Cardiac muscle cell (in vitro differentiated cells and primary cell): ENCODE measurements at regions not wholly inside any gene's neighbourhood (a gene's known extent, or its start where the extent isn't known, plus 50 kb on each side); places are given as distances from the start of the nearest gene placed in this dataset.

ENCODE experiments used
- DNase-seq, 2 donors: peaks; one replicate each; pipeline versions ENCODE4 v3.0.0 to v3.0.0-alpha.2; 2010 to 2017; ENCODE audit warnings: low read depth in 1 of 2, low spot score in 1 of 2
- H3K27ac ChIP-seq: fragments of 200-600 bp; sonication (generic); 2 replicates; pipeline ENCODE4 v1.5.1; 2016
- H3K27me3 ChIP-seq: fragments of 200-600 bp; sonication (generic); 2 replicates; pipeline ENCODE4 v1.6.0; 2016; ENCODE audit warnings: control low read depth
- H3K36me3 ChIP-seq: fragments of 200-600 bp; sonication (generic); 2 replicates; pipeline ENCODE4 v1.5.1; 2016; ENCODE audit warnings: control low read depth
- H3K4me1 ChIP-seq: fragments of 200-600 bp; sonication (generic); 2 replicates; pipeline ENCODE4 v1.8.1; 2017; ENCODE audit warnings: low read depth, mild to moderate bottlenecking, mixed run types
- H3K4me3 ChIP-seq: fragments of 200-600 bp; sonication (generic); 2 replicates; pipeline ENCODE4 v1.5.1; 2016; ENCODE audit warnings: mild to moderate bottlenecking
- H3K9me3 ChIP-seq: fragments of 200-600 bp; sonication (generic); 2 replicates; pipeline ENCODE4 v1.5.1; 2017; ENCODE audit warnings: low read depth, mild to moderate bottlenecking, control low read depth
- CTCF ChIP-seq: IDR thresholded peaks from 2 replicates; pipeline ENCODE4 v1.5.1; 2012; ENCODE audit warnings: low read depth, mild to moderate bottlenecking, low read length

- Histone ChIP-seq H3K27me3 (no peaks in the 10 kb centered on the region), H3K4me1 (peaks cover 18% of the 10 kb centered on the region), H3K36me3 (no peaks in the 10 kb centered on the region), H3K27ac (no peak overlapping the region), H3K4me3 (no peak overlapping the region), H3K9me3 (no peaks in the 10 kb centered on the region)
- no peak for DNase-seq
- TF ChIP-seq CTCF, result no peak
These were observed 133.0 kb upstream of the LMCD1 start for GRCh38 chr3:8368598-8368997.

DNA sequence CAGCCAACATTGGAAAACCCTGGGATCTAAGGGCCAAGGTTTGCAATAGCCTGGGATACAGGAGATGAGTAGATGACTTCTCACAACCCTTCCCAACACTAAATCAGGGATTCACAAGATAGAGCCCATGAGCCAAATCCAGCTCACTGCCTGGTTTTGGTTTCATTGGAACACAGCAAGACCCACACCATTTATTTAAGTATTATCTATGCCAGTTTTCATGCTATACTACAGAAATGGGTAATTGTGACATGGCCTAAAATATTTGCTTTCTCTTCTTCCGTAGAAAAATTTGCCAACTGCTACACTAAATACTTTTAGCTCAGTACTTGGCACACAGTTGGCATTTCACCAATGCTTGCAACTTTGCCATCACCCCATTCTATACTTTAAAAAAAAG lies 132.0 kb upstream of the LMCD1 start:
- H3K27ac ChIP-seq, result no peak overlapping the region
- no peaks in the 10 kb centered on the region for H3K27me3 ChIP-seq
- H3K9me3 ChIP-seq, result no peaks in the 10 kb centered on the region
- H3K36me3 ChIP-seq, result no peaks in the 10 kb centered on the region
- no peak for TF ChIP-seq CTCF
- DNase-seq, result no peak
- no peak overlapping the region for H3K4me3 ChIP-seq
- H3K4me1 ChIP-seq, result peaks cover 18% of the 10 kb centered on the region

GRCh38 chr3:8371085-8371551 lies 130.5 kb upstream of the LMCD1 start:
- TF ChIP-seq CTCF, result no peak

DNA sequence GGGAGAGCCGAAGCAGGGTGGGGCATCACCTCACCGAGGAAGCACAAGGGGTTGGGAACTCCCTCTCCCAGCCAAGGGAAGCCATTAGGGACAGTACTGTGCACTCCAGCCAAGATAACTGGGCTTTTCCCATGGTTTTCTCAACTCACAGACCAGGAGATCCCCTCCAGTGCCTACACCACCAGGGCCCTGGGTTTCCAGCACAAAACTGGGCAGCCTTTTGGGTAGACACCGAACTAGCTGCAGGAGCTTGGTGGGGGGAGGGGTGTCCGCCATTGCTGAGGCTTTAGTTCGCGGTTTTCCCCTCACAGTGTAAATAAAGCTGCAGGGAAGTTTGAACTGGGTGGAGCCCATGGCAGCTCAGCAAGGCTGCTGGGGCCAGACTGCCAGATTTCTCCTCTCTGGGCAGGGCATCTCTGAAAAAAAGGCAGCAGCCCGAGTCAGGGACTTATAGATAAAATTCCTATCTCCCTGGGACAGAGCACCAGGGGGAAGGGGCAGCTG lies 129.6 kb upstream of the LMCD1 start:
- DNase-seq, result peak in 1 of 2 donors; percentile 9
- Histone ChIP-seq H3K36me3 (no peaks in the 10 kb centered on the region), H3K27ac (no peak overlapping the region), H3K4me3 (no peak overlapping the region), H3K9me3 (no peaks in the 10 kb centered on the region), H3K27me3 (no peaks in the 10 kb centered on the region), H3K4me1 (peaks cover 7% of the 10 kb centered on the region)
- no peak for TF ChIP-seq CTCF

More at GRCh38 chr3:8371085-8371551, 130.5 kb upstream of the LMCD1 start:
- no peaks in the 10 kb centered on the region for H3K36me3 ChIP-seq
- H3K9me3 ChIP-seq, result no peaks in the 10 kb centered on the region
- H3K27me3 ChIP-seq, result no peaks in the 10 kb centered on the region
- H3K4me1 ChIP-seq, result peaks cover 16% of the 10 kb centered on the region
- peak in 1 of 2 donors; percentile 87 for DNase-seq
- H3K4me3 ChIP-seq, result no peak overlapping the region
- no peak overlapping the region for H3K27ac ChIP-seq

- no peak overlapping the region for H3K27ac ChIP-seq
- no peaks in the 10 kb centered on the region for H3K27me3 ChIP-seq
- no peak for DNase-seq
- no peaks in the 10 kb centered on the region for H3K36me3 ChIP-seq
- no peak for TF ChIP-seq CTCF
- no peak overlapping the region for H3K4me3 ChIP-seq
- no peaks in the 10 kb centered on the region for H3K9me3 ChIP-seq
- H3K4me1 ChIP-seq, result no peaks in the 10 kb centered on the region
These were observed 120.5 kb upstream of the LMCD1 start for GRCh38 chr3:8380904-8381704.
